ENCODE measurements at regions not wholly inside any gene's neighbourhood (a gene's known extent, or its start where the extent isn't known, plus 50 kb on each side); places are given as distances from the start of the nearest gene placed in this dataset.

DNA sequence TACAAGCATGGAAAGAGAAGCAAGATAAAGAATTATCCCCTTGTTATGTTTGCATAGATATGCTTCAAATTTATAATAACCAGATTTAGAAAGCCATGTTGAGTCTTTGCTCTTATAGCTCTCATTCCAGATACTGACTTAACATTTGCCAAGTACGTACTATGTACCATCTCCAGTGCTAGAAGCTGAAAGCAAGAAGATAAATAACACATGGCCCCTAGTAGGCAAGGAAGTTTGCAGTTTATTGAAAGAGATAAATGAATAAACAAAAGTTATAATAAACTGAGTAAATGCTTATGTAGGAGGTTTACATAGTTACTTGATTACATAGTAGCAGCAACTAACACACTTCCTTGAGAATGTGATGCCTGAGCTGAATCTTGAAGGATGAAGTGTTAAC lies 628.4 kb downstream of the HINT1 start:
- Histone ChIP-seq H3K4me1 (ENCODE audit: control insufficient read depth in 1 of 2, insufficient read depth in 2 of 2, low read length in 2 of 2) (peaks cover 7% of the 10 kb centered on the region in 2 donors), H3K36me3 (replicated peaks in 1 of 2; ENCODE audit: control insufficient read depth in 1 of 2, insufficient read depth in 2 of 2, low read length in 2 of 2) (no peaks in the 10 kb centered on the region), H3K27ac (ENCODE audit: low read depth in 1 of 2, low read length in 2 of 2) (no peak overlapping the region), H3K27me3 (ENCODE audit: control insufficient read depth in 2 of 2, insufficient read depth in 2 of 2, low read length in 2 of 2) (no peaks in the 10 kb centered on the region), H3K4me3 (replicated peaks in 1 of 3; ENCODE audit: low read depth in 2 of 3, low read length in 3 of 3) (no peak overlapping the region), H3K79me2 (ENCODE audit: insufficient read depth, low read length) (no peaks in the 10 kb centered on the region), H3K4me2 (replicated peaks; ENCODE audit: extremely low read depth, low read length, poor library complexity, severe bottlenecking) (no peak overlapping the region), H3K9ac (ENCODE audit: insufficient read depth, low read length, poor library complexity, severe bottlenecking) (no peak overlapping the region), H2AFZ (ENCODE audit: insufficient read depth, low read depth, low read length, poor library complexity, severe bottlenecking) (no peak overlapping the region), H4K20me1 (ENCODE audit: insufficient read depth, low read length) (no peaks in the 10 kb centered on the region), H3K9me3 (replicated peaks in 1 of 2; ENCODE audit: control insufficient read depth in 1 of 2, insufficient read depth in 1 of 2, low read length in 2 of 2) (no peaks in the 10 kb centered on the region)
- no peak overlapping the region for H3K27ac Mint-ChIP-seq
- intact Hi-C loops (cut with micrococcal nuclease): no loop called here
- no CpG with 5 or more reads among the region's 1 CpG for WGBS (ENCODE audit: insufficient coverage)
- no peak overlapping the region for H3K4me3 Mint-ChIP-seq
- H3K36me3 Mint-ChIP-seq: no peaks in the 10 kb centered on the region
- H3K27me3 Mint-ChIP-seq (ENCODE audit: low read depth in 3 of 3): no peaks in the 10 kb centered on the region
- no peak for DNase-seq
- TF ChIP-seq, protein P1, sequence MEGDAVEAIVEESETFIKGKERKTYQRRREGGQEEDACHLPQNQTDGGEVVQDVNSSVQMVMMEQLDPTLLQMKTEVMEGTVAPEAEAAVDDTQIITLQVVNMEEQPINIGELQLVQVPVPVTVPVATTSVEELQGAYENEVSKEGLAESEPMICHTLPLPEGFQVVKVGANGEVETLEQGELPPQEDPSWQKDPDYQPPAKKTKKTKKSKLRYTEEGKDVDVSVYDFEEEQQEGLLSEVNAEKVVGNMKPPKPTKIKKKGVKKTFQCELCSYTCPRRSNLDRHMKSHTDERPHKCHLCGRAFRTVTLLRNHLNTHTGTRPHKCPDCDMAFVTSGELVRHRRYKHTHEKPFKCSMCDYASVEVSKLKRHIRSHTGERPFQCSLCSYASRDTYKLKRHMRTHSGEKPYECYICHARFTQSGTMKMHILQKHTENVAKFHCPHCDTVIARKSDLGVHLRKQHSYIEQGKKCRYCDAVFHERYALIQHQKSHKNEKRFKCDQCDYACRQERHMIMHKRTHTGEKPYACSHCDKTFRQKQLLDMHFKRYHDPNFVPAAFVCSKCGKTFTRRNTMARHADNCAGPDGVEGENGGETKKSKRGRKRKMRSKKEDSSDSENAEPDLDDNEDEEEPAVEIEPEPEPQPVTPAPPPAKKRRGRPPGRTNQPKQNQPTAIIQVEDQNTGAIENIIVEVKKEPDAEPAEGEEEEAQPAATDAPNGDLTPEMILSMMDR (IDR thresholded peaks at IDR 0.05): no peak
- H3K9me3 Mint-ChIP-seq: peaks cover 2 to 16% (median 9%) of the 10 kb centered on the region in 7 donors
- peaks cover 15% of the 10 kb centered on the region for H3K4me1 Mint-ChIP-seq

DNA sequence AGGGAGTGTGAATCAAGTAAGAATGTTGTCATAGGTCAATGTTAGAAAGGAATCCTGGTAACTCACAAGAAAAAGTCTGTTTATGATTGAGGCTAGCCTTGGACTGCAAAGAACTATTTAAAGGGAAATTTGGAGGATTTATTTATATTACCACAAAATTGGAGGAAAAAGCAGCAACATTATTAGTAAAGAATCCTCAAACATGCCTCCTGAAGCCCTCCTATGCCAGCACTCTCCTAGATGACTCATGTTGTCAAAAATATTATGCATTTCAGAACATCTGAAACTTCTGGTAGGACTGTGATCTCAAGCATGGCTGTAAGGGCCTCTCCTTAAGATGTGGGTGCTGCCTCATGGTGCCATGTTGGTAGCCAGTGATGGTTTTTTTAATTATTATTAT lies 628.5 kb downstream of the CHSY3 start:
- no peaks in the 10 kb centered on the region for H3K4me1 ChIP-seq (ENCODE audit: control insufficient read depth in 1 of 2, insufficient read depth in 2 of 2, low read length in 2 of 2)
- DNase-seq: no peak
- intact Hi-C loops (cut with micrococcal nuclease): no loop called here
- H3K4me1 Mint-ChIP-seq: no peaks in the 10 kb centered on the region
- H3K4me3 Mint-ChIP-seq: no peak overlapping the region
- H3K4me3 ChIP-seq (replicated peaks in 1 of 3; ENCODE audit: low read depth in 2 of 3, low read length in 3 of 3): no peak overlapping the region
- no peaks in the 10 kb centered on the region for H3K36me3 ChIP-seq (replicated peaks in 1 of 2; ENCODE audit: control insufficient read depth in 1 of 2, insufficient read depth in 2 of 2, low read length in 2 of 2)
- no peaks in the 10 kb centered on the region for H3K9me3 ChIP-seq (replicated peaks in 1 of 2; ENCODE audit: control insufficient read depth in 1 of 2, insufficient read depth in 1 of 2, low read length in 2 of 2)
- H4K20me1 ChIP-seq (ENCODE audit: insufficient read depth, low read length): no peaks in the 10 kb centered on the region
- H3K27ac ChIP-seq (ENCODE audit: low read depth in 1 of 2, low read length in 2 of 2): no peak overlapping the region
- H3K9ac ChIP-seq (ENCODE audit: insufficient read depth, low read length, poor library complexity, severe bottlenecking): no peak overlapping the region
- H2AFZ ChIP-seq (ENCODE audit: insufficient read depth, low read depth, low read length, poor library complexity, severe bottlenecking): no peak overlapping the region
- TF ChIP-seq, protein P1 (IDR thresholded peaks at IDR 0.05): no peak
- H3K36me3 Mint-ChIP-seq: no peaks in the 10 kb centered on the region
- H3K4me2 ChIP-seq (replicated peaks; ENCODE audit: extremely low read depth, low read length, poor library complexity, severe bottlenecking): no peak overlapping the region
- no peaks in the 10 kb centered on the region for H3K79me2 ChIP-seq (ENCODE audit: insufficient read depth, low read length)
- peaks cover 2 to 7% (median 4%) of the 10 kb centered on the region in 7 donors for H3K9me3 Mint-ChIP-seq
- H3K27me3 ChIP-seq (ENCODE audit: control insufficient read depth in 2 of 2, insufficient read depth in 2 of 2, low read length in 2 of 2): no peaks in the 10 kb centered on the region
- H3K27me3 Mint-ChIP-seq (ENCODE audit: low read depth in 3 of 3): peaks cover 0 to 1% (median 0%) of the 10 kb centered on the region in 3 donors
- no peak overlapping the region for H3K27ac Mint-ChIP-seq
